ENCODE measurements at regions not wholly inside any gene's neighbourhood (a gene's known extent, or its start where the extent isn't known, plus 50 kb on each side); places are given as distances from the start of the nearest gene placed in this dataset.

GRCh38 chr13:105894697-105895096 is 640.8 kb downstream of the EFNB2 start:
- TF ChIP-seq CTCF (IDR thresholded peaks at IDR 0.05) (no peak), POLR2A (IDR thresholded peaks at IDR 0.05) (no peak)

Data from lower leg skin (tissue), 3 donors.